ENCODE measurements at regions not wholly inside any gene's neighbourhood (a gene's known extent, or its start where the extent isn't known, plus 50 kb on each side); places are given as distances from the start of the nearest gene placed in this dataset.

DNA sequence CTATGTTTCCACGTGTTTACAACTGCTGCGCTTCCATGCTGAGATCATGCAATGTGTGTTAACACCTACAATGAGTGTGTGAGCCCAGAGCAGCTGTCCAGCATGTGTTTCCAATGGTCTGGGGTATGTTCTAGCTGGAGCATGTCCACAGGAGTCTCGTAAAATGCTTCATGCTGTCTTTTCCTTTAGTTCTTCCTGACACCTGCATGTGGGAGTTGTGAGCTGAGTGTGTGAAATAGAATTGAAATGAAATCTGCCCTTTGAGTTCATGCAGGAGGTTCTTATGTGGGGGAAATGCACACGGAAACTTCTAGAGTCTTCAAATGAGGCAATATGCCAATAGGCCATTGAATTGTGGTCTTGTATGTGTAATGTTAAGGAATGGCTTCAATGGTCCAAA, 205.1 kb downstream of the RND3 start:
- Histone ChIP-seq H3K36me3 (replicated peaks; ENCODE audit: low read depth, low read length) (no peaks in the 10 kb centered on the region), H3K27me3 (ENCODE audit: low read depth, low read length) (no peaks in the 10 kb centered on the region), H2AFZ (ENCODE audit: low read depth, low read length) (no peak overlapping the region), H3K27ac (ENCODE audit: low read length) (no peak overlapping the region), H3K4me2 (ENCODE audit: low read length) (no peak overlapping the region), H3K9ac (ENCODE audit: low read length) (no peak overlapping the region), H3K4me3 (ENCODE audit: low read length) (no peak overlapping the region), H3K4me1 (ENCODE audit: low read length) (no peaks in the 10 kb centered on the region; the same call in 1 of the 2 replicates), H3K9me3 (ENCODE audit: insufficient read depth, low read length) (0 out of 2 replicates have a peak, but pooled peaks cover 7% of the 10 kb centered on the region), H3K79me2 (ENCODE audit: low read length) (no peaks in the 10 kb centered on the region), H4K20me1 (ENCODE audit: insufficient read depth, low read length) (no peaks in the 10 kb centered on the region)
- TF ChIP-seq, protein P1, sequence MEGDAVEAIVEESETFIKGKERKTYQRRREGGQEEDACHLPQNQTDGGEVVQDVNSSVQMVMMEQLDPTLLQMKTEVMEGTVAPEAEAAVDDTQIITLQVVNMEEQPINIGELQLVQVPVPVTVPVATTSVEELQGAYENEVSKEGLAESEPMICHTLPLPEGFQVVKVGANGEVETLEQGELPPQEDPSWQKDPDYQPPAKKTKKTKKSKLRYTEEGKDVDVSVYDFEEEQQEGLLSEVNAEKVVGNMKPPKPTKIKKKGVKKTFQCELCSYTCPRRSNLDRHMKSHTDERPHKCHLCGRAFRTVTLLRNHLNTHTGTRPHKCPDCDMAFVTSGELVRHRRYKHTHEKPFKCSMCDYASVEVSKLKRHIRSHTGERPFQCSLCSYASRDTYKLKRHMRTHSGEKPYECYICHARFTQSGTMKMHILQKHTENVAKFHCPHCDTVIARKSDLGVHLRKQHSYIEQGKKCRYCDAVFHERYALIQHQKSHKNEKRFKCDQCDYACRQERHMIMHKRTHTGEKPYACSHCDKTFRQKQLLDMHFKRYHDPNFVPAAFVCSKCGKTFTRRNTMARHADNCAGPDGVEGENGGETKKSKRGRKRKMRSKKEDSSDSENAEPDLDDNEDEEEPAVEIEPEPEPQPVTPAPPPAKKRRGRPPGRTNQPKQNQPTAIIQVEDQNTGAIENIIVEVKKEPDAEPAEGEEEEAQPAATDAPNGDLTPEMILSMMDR (IDR thresholded peaks at IDR 0.05; ENCODE audit: low read depth, low read length) = no peak
- TF ChIP-seq EZH2phosphoT487 (IDR thresholded peaks at IDR 0.05; ENCODE audit: low read depth) = no peak

GRCh38 chr2:150280231-150280630, 207.2 kb downstream of the RND3 start:
- Histone ChIP-seq H3K9ac (ENCODE audit: low read length) (no peak overlapping the region), H2AFZ (ENCODE audit: low read depth, low read length) (no peak overlapping the region), H3K4me1 (ENCODE audit: low read length) (no peaks in the 10 kb centered on the region; the same call in 1 of the 2 replicates), H3K4me3 (ENCODE audit: low read length) (no peak overlapping the region), H3K4me2 (ENCODE audit: low read length) (no peak overlapping the region), H3K27ac (ENCODE audit: low read length) (no peak overlapping the region), H4K20me1 (ENCODE audit: insufficient read depth, low read length) (no peaks in the 10 kb centered on the region), H3K9me3 (ENCODE audit: insufficient read depth, low read length) (0 out of 2 replicates have a peak, but pooled peaks cover 7% of the 10 kb centered on the region), H3K27me3 (ENCODE audit: low read depth, low read length) (no peaks in the 10 kb centered on the region), H3K79me2 (ENCODE audit: low read length) (no peaks in the 10 kb centered on the region), H3K36me3 (replicated peaks; ENCODE audit: low read depth, low read length) (no peaks in the 10 kb centered on the region)
- no peak for TF ChIP-seq EZH2phosphoT487 (IDR thresholded peaks at IDR 0.05; ENCODE audit: low read depth)

- no peaks in the 10 kb centered on the region for H4K20me1 ChIP-seq (ENCODE audit: insufficient read depth, low read length)
- no peak overlapping the region for H2AFZ ChIP-seq (ENCODE audit: low read depth, low read length)
- H3K27ac ChIP-seq (ENCODE audit: low read length) = no peak overlapping the region
- H3K4me2 ChIP-seq (ENCODE audit: low read length) = no peak overlapping the region
- H3K79me2 ChIP-seq (ENCODE audit: low read length) = no peaks in the 10 kb centered on the region
- H3K4me3 ChIP-seq (ENCODE audit: low read length) = no peak overlapping the region
- TF ChIP-seq, protein P1 (IDR thresholded peaks at IDR 0.05; ENCODE audit: low read depth, low read length) = no peak
- TF ChIP-seq EZH2phosphoT487 (IDR thresholded peaks at IDR 0.05; ENCODE audit: low read depth) = no peak
- H3K36me3 ChIP-seq (replicated peaks; ENCODE audit: low read depth, low read length) = no peaks in the 10 kb centered on the region
- no peak overlapping the region for H3K9ac ChIP-seq (ENCODE audit: low read length)
- H3K4me1 ChIP-seq (ENCODE audit: low read length) = no peaks in the 10 kb centered on the region; the same call in 1 of the 2 replicates
- H3K9me3 ChIP-seq (ENCODE audit: insufficient read depth, low read length) = 0 out of 2 replicates have a peak, but pooled peaks cover 7% of the 10 kb centered on the region
- no peaks in the 10 kb centered on the region for H3K27me3 ChIP-seq (ENCODE audit: low read depth, low read length)
Observed at GRCh38 chr2:150279686-150280085, 207.8 kb downstream of the RND3 start.

GRCh38 chr2:150276737-150277136, 210.7 kb downstream of the RND3 start:
- TF ChIP-seq EZH2phosphoT487 (IDR thresholded peaks at IDR 0.05; ENCODE audit: low read depth) = no peak
- TF ChIP-seq, protein P1 (IDR thresholded peaks at IDR 0.05; ENCODE audit: low read depth, low read length) = no peak
- H3K4me1 ChIP-seq (ENCODE audit: low read length) = no peaks in the 10 kb centered on the region; the same call in 1 of the 2 replicates
- no peaks in the 10 kb centered on the region for H3K79me2 ChIP-seq (ENCODE audit: low read length)
- no peak overlapping the region for H2AFZ ChIP-seq (ENCODE audit: low read depth, low read length)
- H3K27ac ChIP-seq (ENCODE audit: low read length) = no peak overlapping the region
- 0 out of 2 replicates have a peak, but pooled peaks cover 7% of the 10 kb centered on the region for H3K9me3 ChIP-seq (ENCODE audit: insufficient read depth, low read length)
- H3K4me2 ChIP-seq (ENCODE audit: low read length) = no peak overlapping the region
- H3K36me3 ChIP-seq (replicated peaks; ENCODE audit: low read depth, low read length) = no peaks in the 10 kb centered on the region
- H4K20me1 ChIP-seq (ENCODE audit: insufficient read depth, low read length) = no peaks in the 10 kb centered on the region
- no peak overlapping the region for H3K4me3 ChIP-seq (ENCODE audit: low read length)
- no peaks in the 10 kb centered on the region for H3K27me3 ChIP-seq (ENCODE audit: low read depth, low read length)
- H3K9ac ChIP-seq (ENCODE audit: low read length) = no peak overlapping the region
